ENCODE measurements at regions not wholly inside any gene's neighbourhood (a gene's known extent, or its start where the extent isn't known, plus 50 kb on each side); places are given as distances from the start of the nearest gene placed in this dataset.
"Not testable (repeated sequence)": the region's sequence is repeated elsewhere in the genome, so short reads cannot be mapped to it uniquely, and the experiment has no call there.

DNA sequence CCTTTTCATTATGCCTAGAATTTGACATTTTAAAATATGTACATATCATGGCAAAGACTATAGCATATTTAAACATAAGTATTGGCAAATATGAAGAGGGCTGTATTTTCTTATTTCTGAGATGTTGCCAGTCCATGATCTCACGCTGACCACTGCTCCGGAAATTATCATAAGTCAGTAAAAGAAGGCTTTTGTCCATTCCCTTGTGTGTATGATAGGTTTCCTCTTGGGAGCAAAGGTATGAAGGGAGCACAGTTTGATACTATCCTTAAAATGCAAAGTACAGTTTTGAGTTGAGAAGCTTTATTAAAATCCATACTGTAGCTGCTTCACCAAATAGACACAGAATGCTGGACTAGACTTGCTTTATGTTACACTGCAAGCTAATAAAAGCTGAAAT, 52.6 kb upstream of the AGA start:
- no peak for DNase-seq (ENCODE audit: extremely low read depth, low read depth)
- TF ChIP-seq, protein P1, sequence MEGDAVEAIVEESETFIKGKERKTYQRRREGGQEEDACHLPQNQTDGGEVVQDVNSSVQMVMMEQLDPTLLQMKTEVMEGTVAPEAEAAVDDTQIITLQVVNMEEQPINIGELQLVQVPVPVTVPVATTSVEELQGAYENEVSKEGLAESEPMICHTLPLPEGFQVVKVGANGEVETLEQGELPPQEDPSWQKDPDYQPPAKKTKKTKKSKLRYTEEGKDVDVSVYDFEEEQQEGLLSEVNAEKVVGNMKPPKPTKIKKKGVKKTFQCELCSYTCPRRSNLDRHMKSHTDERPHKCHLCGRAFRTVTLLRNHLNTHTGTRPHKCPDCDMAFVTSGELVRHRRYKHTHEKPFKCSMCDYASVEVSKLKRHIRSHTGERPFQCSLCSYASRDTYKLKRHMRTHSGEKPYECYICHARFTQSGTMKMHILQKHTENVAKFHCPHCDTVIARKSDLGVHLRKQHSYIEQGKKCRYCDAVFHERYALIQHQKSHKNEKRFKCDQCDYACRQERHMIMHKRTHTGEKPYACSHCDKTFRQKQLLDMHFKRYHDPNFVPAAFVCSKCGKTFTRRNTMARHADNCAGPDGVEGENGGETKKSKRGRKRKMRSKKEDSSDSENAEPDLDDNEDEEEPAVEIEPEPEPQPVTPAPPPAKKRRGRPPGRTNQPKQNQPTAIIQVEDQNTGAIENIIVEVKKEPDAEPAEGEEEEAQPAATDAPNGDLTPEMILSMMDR (IDR thresholded peaks at IDR 0.05; ENCODE audit: low read depth, low read length), result no peak

DNA sequence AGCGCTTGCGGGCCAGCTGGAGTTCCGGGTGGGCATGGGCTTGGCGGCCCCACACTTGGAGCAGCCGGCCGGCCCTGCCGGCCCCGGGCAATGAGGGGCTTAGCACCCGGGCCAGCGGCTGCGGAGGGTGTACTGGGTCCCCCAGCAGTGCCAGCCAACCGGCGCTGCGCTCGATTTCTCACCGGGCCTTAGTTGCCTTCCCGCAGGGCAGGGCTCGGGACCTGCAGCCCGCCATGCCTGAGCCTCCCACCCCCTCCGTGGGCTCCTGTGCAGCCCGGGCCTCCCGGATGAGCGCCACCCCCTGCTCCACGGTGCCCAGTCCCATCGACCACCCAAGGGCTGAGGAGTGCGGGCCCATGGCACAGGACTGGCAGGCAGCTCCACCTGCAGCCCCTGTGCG, 53.4 kb upstream of the AGA start:
- DNase-seq (ENCODE audit: extremely low read depth, low read depth), result not testable (repeated sequence)

DNA sequence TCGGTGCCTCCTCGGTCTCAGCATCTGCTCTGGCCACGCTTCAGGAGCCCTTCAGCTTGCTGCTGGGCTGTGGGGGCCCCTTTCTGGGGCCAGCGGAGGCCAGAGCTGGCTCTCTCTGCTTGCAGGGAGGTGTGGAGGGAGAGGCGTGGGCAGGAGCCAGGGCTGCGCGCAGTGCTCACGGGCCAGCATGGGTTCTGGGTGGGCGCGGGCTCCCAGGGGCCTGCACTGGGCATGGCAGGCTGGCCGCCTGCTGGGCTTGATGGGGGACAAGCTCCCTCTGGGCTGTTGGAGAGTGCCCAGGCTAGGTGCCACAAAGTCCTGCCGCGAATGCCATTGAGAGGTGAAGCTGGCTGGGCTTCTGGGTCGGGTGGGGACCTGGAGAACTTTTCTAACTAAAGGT, 57.3 kb upstream of the AGA start:
- TF ChIP-seq, protein P1 (IDR thresholded peaks at IDR 0.05; ENCODE audit: low read depth, low read length), result no peak
- no peak for DNase-seq (ENCODE audit: extremely low read depth, low read depth)

DNA sequence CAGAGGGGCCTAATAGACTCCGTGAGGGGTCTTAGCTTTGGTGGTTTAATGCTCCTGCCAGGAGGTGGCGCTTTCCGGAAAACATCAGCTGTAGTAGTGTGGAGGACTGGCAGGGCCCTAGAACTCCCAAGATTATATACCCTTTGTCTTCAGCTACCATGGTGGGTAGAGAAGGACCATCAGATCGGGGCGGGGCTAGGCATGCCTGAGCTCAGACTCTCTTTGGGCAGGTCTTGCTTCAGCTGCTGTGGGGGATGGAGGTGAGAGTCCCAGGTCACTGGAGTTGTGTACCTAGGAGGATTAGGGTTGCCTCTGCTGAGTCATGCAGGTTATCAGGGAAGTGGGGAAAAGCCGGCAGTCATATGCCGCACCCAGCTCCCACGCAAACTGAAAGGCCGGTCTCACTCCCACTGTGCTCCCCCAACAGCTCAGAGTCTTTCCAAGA, 63.0 kb upstream of the AGA start:
- DNase-seq (ENCODE audit: extremely low read depth, low read depth), result no peak
- TF ChIP-seq, protein P1 (IDR thresholded peaks at IDR 0.05; ENCODE audit: low read depth, low read length), result no peak

DNA sequence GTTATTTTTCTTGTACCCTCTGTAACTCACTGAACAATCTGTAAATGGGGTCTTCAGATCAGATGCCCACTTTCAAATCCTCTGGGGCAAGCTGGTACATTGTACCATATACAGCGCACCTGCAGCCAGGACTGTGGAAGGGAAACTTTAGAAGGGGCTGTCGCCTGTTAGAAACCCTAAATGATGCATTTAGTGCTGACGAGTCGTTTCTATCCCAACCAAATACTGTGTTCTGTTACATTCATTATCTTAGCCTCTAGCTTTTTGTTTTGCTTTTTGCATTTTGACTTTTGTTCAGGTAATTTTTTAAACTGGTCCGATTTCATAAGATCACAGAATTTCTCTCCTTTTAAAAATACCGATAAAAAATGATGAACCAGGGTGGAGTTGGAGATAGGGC, 66.4 kb upstream of the AGA start:
- TF ChIP-seq, protein P1 (IDR thresholded peaks at IDR 0.05; ENCODE audit: low read depth, low read length), result no peak

DNA sequence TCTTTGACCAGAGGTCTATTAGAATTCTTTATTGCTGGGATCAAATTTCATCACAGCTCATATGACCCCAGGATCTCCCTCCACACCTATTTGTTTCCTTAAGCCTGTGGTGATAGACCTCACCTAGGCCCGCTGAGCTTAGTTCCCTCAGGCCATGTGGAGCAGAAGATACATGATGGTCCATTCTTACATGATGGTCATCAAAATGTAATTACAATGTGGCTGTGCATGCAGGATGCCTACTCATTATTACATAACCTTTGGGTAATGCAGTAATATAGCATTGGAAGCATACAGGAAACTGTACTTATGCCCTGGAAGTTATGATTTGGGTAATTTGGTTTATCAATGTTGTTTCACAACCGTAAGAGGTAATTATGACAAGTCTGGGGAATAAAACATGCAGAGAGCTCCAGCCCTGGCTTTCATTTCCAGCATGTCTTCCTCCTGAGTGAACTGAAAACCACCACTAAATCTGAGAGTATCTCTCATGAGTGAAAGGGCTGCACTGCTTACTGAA, 67.0 kb upstream of the AGA start:
- no peak for DNase-seq (ENCODE audit: extremely low read depth, low read depth)
- TF ChIP-seq, protein P1 (IDR thresholded peaks at IDR 0.05; ENCODE audit: low read depth, low read length), result no peak

More for the DNA sequence above, 66.4 kb upstream of the AGA start:
- DNase-seq (ENCODE audit: extremely low read depth, low read depth), result no peak

DNA sequence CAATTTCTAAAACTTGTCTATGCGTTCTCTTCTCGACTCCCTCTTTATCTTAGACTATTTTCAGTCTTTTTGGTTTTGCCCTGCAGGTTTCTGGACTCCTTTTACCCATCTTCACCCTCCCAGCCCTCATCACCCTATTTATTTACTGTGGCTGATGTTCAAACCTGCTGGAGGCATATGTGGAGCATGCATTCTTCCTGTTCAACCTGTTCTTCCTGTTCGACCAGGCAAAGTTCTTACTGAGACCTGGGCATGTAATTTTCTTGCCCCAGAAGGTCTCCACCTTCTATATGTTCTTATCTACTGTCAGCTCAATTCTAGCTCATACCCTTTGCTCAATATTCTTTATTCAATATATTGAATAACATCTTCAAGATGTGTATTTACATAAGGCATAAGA, 69.4 kb upstream of the AGA start:
- DNase-seq (ENCODE audit: extremely low read depth, low read depth), result no peak
- TF ChIP-seq, protein P1 (IDR thresholded peaks at IDR 0.05; ENCODE audit: low read depth, low read length), result no peak

DNA sequence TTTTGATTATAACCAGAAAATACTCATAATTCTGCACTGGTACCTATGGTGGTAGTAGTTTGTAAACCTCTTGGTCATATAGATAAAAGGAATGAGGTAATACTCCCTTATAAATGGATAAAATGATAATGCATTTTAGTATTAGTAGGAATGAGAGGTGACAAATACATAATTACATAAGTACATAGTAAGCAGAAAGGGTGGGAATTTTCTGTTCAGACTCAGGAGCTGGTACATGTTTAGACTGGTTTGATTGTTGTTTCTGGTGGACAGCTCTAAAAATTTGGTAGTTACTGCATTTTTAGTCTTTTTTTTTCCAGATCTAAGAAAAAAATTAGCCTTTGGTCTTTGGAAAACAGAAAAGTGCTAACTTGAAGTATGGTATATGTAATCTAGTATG, 70.4 kb upstream of the AGA start:
- no peak for DNase-seq (ENCODE audit: extremely low read depth, low read depth)
- TF ChIP-seq, protein P1 (IDR thresholded peaks at IDR 0.05; ENCODE audit: low read depth, low read length), result no peak
